ENCODE measurements at regions not wholly inside any gene's neighbourhood (a gene's known extent, or its start where the extent isn't known, plus 50 kb on each side); places are given as distances from the start of the nearest gene placed in this dataset.
"Not testable (repeated sequence)": the region's sequence is repeated elsewhere in the genome, so short reads cannot be mapped to it uniquely, and the experiment has no call there.

DNA sequence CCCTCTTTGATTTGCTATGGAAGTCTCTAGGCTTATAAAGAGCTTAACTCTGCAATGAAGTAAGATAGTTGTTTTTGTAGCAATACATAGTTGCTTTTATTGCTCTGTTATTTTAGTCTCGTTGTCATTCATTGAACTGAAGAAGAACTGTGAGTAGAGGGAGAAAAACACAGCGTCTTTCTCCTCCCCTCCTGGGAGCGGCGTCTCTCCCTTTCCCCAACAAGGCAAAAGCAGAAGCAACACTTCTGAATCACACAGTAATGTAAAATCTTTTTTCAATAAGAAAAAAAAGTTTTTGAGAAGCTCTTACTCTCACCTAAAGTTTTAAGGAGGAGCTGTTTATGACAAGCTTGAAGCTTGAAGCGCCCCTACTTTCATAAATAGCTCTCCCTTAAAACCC, 119.3 kb upstream of the SLC7A14 start:
- DNase-seq (ENCODE audit: low read depth): no peak

GRCh38 chr3:170703121-170703588, 117.3 kb upstream of the SLC7A14 start:
- no peak for DNase-seq (ENCODE audit: low read depth)

- DNase-seq (ENCODE audit: low read depth): no peak
Measured at GRCh38 chr3:170701696-170702678, 116.1 kb upstream of the SLC7A14 start.

DNA sequence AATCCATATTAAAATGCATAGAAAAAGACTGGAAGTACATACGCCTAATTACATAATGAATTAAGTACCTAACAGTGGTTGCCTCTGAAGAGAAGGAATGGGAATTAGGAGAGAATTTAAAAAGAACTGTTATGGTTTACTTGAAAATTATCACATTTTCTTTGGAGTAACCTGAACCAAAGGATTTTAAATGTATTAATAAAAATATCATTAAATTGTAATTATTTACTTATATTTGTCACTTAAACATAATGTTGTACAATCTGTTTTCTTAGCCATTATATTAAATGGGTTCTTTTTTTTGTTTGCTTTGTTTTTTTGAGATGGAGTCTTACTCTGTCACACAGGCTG, 114.2 kb upstream of the SLC7A14 start:
- DNase-seq (ENCODE audit: low read depth): no peak

- no peak for DNase-seq (ENCODE audit: low read depth)
Measured at GRCh38 chr3:170699158-170700053, 113.5 kb upstream of the SLC7A14 start.

- DNase-seq (ENCODE audit: low read depth): no peak
Measured at GRCh38 chr3:170697908-170698307, 112.0 kb upstream of the SLC7A14 start.

- DNase-seq (ENCODE audit: low read depth): no peak
Measured at GRCh38 chr3:170697131-170697530, 111.3 kb upstream of the SLC7A14 start.

GRCh38 chr3:170695486-170696064, 109.7 kb upstream of the SLC7A14 start:
- no peak for DNase-seq (ENCODE audit: low read depth)

- no peak for DNase-seq (ENCODE audit: low read depth)
Measured at GRCh38 chr3:170692720-170693119, 106.8 kb upstream of the SLC7A14 start.

- no peak for DNase-seq (ENCODE audit: low read depth)
Measured at GRCh38 chr3:170690661-170690981, 104.7 kb upstream of the SLC7A14 start.

DNA sequence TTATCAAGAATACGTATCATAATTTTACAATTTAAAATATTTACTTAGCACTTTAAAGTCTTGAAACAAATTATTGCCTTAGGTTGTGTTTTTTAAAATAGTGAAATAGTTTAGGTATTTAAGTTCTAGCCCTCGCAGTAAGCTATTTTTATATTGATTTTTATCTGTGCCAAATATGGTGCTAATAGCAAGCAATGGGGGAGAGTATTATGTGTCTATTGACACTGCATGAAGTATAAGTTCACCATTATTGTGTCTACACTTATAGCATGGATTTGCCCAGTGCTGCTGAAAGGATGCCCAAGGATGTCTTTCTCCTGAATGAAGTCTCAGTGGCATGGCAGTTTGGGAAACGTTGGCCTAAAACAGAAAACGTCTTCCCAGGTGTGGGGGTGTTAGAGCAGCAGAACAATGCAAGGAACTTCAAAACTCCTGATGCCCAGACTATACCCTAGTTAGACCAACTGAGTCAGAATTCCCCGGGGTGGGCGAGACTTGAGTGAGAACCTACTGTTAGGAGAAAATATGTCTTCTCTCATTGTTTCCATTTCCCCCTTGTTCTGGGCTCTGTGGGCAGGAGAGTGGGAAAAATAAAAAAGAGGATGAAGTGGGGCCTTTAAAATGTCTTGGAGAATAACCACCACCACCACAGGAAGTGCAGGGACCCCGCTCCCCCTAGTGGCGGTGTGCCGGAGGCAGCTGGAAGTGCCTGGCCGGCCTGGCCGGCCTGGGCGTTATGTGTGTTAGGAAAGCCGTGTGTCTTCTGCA, 104.2 kb upstream of the SLC7A14 start:
- peak; percentile 7 for DNase-seq (ENCODE audit: low read depth)

DNA sequence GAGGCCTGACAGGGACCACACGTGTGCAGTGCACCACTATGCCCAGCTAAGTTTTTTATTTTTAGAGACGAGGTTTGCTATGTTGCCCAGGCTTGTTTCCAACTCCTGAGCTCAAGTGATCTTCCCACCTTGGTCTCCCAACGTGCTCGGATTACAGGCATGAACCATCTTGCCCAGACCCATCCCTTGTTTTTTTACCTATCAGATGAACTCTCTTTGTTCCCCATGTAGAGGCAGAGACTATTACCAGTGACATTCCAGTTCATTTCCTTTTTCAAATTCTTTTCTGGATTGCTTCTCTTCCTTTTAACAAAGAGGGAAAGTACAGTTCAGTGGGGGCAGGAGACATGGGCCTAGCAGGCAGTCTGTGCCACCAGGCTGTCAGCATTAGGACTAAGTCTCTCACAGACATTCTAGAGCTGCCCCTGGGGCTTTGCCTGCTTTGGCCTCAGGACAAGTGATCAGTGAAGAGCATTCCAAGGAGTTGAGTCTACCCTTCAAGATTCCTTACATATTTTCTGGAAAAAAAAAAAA, 103.5 kb upstream of the SLC7A14 start:
- no peak for DNase-seq (ENCODE audit: low read depth)

GRCh38 chr3:170688222-170688621, 102.3 kb upstream of the SLC7A14 start:
- not testable (repeated sequence) for DNase-seq (ENCODE audit: low read depth)

DNA sequence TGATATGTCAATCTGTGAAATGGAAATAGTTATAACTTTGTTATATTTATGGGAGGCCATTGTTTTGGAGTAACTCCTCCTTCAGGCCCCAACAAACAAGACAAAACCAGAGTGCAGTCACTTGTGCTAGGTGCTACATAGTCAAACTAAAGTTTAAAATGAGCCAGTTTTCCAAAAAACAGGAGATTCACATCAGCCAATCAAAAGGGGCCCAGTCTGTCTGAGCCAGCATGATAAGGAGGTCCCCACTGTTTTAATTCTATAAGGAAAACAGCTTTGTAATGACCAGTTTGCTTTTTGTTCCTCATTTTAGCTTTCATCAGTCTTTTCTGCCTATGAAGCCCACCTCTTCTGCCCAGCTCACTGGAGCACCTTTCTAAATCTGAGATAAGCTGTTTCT, 94.7 kb upstream of the SLC7A14 start:
- DNase-seq (ENCODE audit: low read depth): no peak

- DNase-seq (ENCODE audit: low read depth): no peak
Measured at GRCh38 chr3:170679190-170679589, 93.3 kb upstream of the SLC7A14 start.

GRCh38 chr3:170670504-170670903, 84.6 kb upstream of the SLC7A14 start:
- no peak for DNase-seq (ENCODE audit: low read depth)

DNA sequence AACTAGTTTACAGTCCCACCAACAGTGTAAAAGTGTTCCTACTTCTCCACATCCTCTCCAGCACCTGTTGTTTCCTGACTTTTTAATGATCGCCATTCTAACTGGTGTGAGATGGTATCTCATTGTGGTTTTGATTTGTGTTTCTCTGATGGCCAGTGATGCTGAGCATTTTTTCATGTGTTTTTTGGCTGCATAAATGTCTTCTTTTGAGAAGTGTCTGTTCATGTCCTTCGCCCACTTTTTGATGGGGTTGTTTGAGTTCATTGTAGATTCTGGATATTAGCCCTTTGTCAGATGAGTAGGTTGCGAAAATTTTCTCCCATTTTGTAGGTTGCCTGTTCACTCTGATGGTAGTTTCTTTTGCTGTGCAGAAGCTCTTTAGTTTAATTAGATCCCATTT, 77.1 kb upstream of the SLC7A14 start:
- DNase-seq (ENCODE audit: low read depth): not testable (repeated sequence)

DNA sequence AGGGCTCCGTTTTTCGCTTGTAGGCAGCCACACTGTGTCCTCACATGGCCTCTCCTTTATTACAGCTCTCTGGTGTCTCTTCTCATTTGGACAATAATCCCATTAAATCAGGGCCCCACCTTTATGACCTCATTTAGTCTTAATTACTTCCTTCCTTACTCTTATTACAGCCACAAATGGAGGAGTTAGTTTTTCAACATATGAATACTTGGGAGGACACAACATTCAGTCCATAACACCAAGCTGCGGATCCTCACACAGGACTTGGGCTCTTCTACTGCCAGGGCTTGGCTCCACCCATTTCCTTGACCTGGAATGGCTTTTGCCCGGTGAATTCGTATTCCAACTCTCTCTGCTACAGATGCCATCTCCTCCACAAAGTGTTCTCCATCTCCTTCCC, 74.3 kb upstream of the SLC7A14 start:
- no peak for DNase-seq (ENCODE audit: low read depth)

GRCh38 chr3:170657312-170657711, 71.4 kb upstream of the SLC7A14 start:
- no peak for DNase-seq (ENCODE audit: low read depth)

GRCh38 chr3:170656284-170656683, 70.4 kb upstream of the SLC7A14 start:
- DNase-seq (ENCODE audit: low read depth): no peak

- no peak for DNase-seq (ENCODE audit: low read depth)
Measured at GRCh38 chr3:170653801-170654200, 67.9 kb upstream of the SLC7A14 start.

All from activated T-cell treated with anti-CD3 and anti-CD28 coated beads for 1 hour (primary cell).